ENCODE measurements at regions not wholly inside any gene's neighbourhood (a gene's known extent, or its start where the extent isn't known, plus 50 kb on each side); places are given as distances from the start of the nearest gene placed in this dataset.

DNA sequence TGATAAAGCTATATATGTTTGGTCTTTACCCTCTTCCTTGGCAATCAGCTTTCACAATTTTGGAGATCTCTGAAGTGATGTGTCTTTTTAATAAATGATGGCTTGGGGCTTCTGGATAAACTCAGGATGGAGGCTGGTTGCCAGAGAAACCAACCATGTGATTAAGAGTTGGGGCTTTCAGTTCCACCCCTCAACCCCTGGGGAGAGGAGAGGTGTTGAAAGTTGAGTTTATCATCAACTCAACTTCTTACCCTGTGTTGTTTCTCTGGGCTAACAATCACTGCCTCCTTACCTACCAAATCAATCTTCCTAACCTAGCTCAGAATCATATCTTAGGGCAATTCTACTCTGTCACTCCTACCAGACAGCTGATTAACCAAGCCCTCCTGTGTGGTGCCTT, 735.8 kb downstream of the ZPLD1 start:
- ATAC-seq (peak; percentile 78), DNase-seq (ENCODE audit: low read depth, low spot score) (no peak), FAIRE-seq (no peak)
- no TSS peak for BruUV-seq (replicated peaks)
- CTCF ChIA-PET: interaction anchor here (0.6 to 1.0 kb wide), 3 partner anchors 33 to 125 kb away, joined by 3 read pairs; no protein-coding TSS in a partner anchor
- SMC1A ChIA-PET (ENCODE audit: uncharacterized antibody, unreplicated experiment): interaction anchor here (0.6 to 1.7 kb wide), 7 partner anchors 9 to 477 kb away, joined by 3 to 7 read pairs (median 3); no protein-coding TSS in a partner anchor
- H3K4me1 ChIP-seq (ENCODE audit: control insufficient read depth, insufficient read depth, low read length): no peaks in the 10 kb centered on the region
- H4K20me1 ChIP-seq (ENCODE audit: control insufficient read depth, insufficient read depth): no peaks in the 10 kb centered on the region
- no peak overlapping the region for H3K4me2 ChIP-seq (ENCODE audit: control insufficient read depth, insufficient read depth)
- no peak overlapping the region for H3K4me3 ChIP-seq
- intact Hi-C loops (cut with micrococcal nuclease; ENCODE audit: unreplicated experiment): loop anchor here (5.0 kb wide), 1 partner anchor 47 kb away; no protein-coding TSS in a partner anchor
- TF ChIP-seq EP300 (IDR thresholded peaks at IDR 0.05; ENCODE audit: borderline replicate concordance in 1 of 2, control insufficient read depth in 1 of 2, low read depth in 2 of 2, low read length in 2 of 2): peak in 1 of 2 experiments; percentile 38; a peak in 1 of 4 replicates
- no peak for TF ChIP-seq USF1 (IDR thresholded peaks at IDR 0.05; ENCODE audit: borderline replicate concordance, extremely low read length, insufficient read depth, low read depth, low read length)
- TF ChIP-seq, protein P1, sequence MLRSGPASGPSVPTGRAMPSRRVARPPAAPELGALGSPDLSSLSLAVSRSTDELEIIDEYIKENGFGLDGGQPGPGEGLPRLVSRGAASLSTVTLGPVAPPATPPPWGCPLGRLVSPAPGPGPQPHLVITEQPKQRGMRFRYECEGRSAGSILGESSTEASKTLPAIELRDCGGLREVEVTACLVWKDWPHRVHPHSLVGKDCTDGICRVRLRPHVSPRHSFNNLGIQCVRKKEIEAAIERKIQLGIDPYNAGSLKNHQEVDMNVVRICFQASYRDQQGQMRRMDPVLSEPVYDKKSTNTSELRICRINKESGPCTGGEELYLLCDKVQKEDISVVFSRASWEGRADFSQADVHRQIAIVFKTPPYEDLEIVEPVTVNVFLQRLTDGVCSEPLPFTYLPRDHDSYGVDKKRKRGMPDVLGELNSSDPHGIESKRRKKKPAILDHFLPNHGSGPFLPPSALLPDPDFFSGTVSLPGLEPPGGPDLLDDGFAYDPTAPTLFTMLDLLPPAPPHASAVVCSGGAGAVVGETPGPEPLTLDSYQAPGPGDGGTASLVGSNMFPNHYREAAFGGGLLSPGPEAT (IDR thresholded peaks at IDR 0.05; ENCODE audit: low read depth): 0 out of 2 replicates have a peak, but pooled peaks have one; percentile 35
- no peak for TF ChIP-seq NR2C1 (IDR thresholded peaks at IDR 0.05)
- TF ChIP-seq BMI1 (IDR thresholded peaks at IDR 0.05; ENCODE audit: borderline replicate concordance): peak; percentile 30; the same call in 1 of the 2 replicates
- no peak for TF ChIP-seq NFXL1 (IDR thresholded peaks at IDR 0.05; ENCODE audit: borderline replicate concordance)
- TF ChIP-seq IKZF2 (IDR thresholded peaks at IDR 0.05): peak in 1 of 2 experiments; percentile 28; a peak in 1 of 4 replicates
- no peak for TF ChIP-seq ZNF384 (IDR thresholded peaks at IDR 0.05; ENCODE audit: borderline replicate concordance, low read depth, low read length)
- TF ChIP-seq RAD51 (IDR thresholded peaks at IDR 0.05): peak; percentile 13; the same call in 1 of the 2 replicates
- TF ChIP-seq POU2F2 (IDR thresholded peaks at IDR 0.05; ENCODE audit: borderline replicate concordance, low read depth, low read length): no peak
- no peak for TF ChIP-seq IRF3 (IDR thresholded peaks at IDR 0.05)
- peak; percentile 18; the same call in 1 of the 2 replicates for TF ChIP-seq SPI1 (IDR thresholded peaks at IDR 0.05; ENCODE audit: borderline replicate concordance, insufficient read depth, low read depth, low read length)
- 0 out of 2 replicates have a peak, but pooled peaks have one; percentile 35 for TF ChIP-seq DPF2 (IDR thresholded peaks at IDR 0.05)
- TF ChIP-seq MEF2B (IDR thresholded peaks at IDR 0.05; ENCODE audit: partially characterized antibody, poor library complexity, severe bottlenecking): peak; percentile 72
- TF ChIP-seq PKNOX1 (IDR thresholded peaks at IDR 0.05): 0 out of 2 replicates have a peak, but pooled peaks have one; percentile 16
- no peaks in the 10 kb centered on the region for H3K79me2 ChIP-seq (ENCODE audit: control insufficient read depth, insufficient read depth, low read length)
- no peak overlapping the region for H2AFZ ChIP-seq (ENCODE audit: control insufficient read depth, low read depth, low read length)
- in situ Hi-C loops (cut with MboI): no loop called here
- RAD21 ChIA-PET (ENCODE audit: unreplicated experiment): no interaction called here
- H3K27ac ChIP-seq (ENCODE audit: control insufficient read depth, insufficient read depth): no peak overlapping the region
- no peaks in the 10 kb centered on the region for H3K27me3 ChIP-seq (replicated peaks in 1 of 2; ENCODE audit: control insufficient read depth in 2 of 2, insufficient read depth in 2 of 2, low read length in 1 of 2)
- H3K9ac ChIP-seq (ENCODE audit: control insufficient read depth, insufficient read depth, low read length): no peak overlapping the region
- no peaks in the 10 kb centered on the region for H3K36me3 ChIP-seq (ENCODE audit: control insufficient read depth in 2 of 2, insufficient read depth in 2 of 2, low read length in 1 of 2)
- POLR2A ChIA-PET: no interaction called here
- H3K9me3 ChIP-seq (replicated peaks; ENCODE audit: control insufficient read depth, insufficient read depth, low read length): no peaks in the 10 kb centered on the region
